ENCODE measurements at regions not wholly inside any gene's neighbourhood (a gene's known extent, or its start where the extent isn't known, plus 50 kb on each side); places are given as distances from the start of the nearest gene placed in this dataset.
"Not testable (repeated sequence)": the region's sequence is repeated elsewhere in the genome, so short reads cannot be mapped to it uniquely, and the experiment has no call there.

DNA sequence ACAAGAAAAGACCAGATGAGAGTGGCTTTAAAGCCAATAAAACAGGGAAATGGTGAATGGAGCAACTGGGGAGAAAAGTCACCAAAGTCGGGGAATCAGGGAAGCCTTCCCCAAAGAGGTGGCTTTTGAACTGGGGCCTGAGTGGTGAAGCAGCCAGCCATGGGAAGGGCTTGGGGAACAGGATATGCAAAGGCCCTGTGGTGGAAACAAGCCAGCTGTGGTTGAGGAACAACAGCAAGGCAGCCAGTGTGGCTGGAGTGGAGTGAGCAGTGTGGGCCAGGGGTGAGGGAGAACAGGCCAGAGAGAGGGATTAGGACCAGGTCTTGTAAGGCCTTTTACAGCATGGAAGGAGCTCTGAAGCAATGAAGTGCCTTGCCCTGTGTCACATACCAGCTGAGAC lies 51.0 kb upstream of the ROPN1B start:
- not testable (repeated sequence) for DNase-seq

DNA sequence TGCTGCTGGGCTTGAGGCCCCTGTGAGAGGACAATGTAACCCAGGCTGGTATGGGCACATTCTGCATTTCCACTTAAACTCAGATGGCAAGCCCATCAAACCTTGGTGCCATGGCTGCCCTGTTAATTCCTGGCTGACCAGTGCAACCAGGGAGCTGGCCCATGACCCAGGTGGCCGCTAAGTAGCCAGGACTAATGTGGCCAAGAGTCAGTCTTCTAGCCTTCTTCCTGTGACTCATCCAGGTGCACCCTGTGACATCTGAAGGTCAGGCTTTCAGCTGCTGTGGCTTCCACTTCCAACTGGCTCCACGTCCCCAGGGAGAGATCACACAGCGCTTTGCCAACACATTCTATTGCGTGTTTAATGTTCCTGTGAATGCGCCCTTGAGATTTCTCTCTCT lies 50.5 kb upstream of the ROPN1B start:
- not testable (repeated sequence) for DNase-seq

DNA sequence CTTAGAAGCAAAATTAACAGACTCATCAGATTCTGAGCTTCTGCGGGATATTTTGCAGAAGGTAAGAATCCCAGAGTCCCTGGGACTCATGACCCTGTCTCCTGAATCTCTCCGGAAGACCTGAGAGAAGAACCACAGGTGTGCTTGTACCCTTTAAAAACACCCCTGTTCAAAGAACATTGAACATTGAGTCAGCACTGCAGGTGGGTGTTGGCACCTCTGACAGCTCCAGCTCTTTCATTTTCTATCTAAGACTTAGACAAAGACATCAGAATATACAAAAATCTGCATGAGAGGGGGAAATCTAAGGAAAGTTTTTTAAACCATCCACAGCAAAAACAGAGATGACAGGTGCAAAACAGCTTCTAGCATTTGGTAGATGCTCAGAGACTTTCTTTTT lies 50.1 kb upstream of the ROPN1B start:
- DNase-seq: not testable (repeated sequence)

All from T1000 (cell line).